ENCODE measurements at regions not wholly inside any gene's neighbourhood (a gene's known extent, or its start where the extent isn't known, plus 50 kb on each side); places are given as distances from the start of the nearest gene placed in this dataset.

DNA sequence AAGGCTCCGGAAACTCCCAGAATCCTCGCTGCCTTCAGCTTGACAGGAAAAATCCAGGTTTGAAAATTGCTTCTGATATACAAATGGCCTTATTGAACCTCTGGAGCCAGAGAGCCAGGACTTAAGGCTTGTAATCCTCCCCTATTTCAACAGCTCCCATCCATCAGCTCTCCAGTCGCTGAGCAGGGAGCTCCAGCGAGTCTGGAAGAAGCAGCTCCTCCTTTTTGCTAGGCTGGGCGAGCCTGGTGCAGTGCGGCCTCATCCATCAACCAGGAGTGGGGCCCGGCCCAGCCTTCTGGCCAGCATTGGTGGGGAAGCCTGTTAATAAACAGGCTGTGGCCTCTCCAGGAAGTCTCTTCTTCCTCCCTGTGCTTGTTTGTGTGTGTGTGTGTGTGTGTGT lies 424.4 kb downstream of the TCERG1L start:
- no peak for TF ChIP-seq POLR2AphosphoS5 (IDR thresholded peaks at IDR 0.05)
- TF ChIP-seq, protein P1, sequence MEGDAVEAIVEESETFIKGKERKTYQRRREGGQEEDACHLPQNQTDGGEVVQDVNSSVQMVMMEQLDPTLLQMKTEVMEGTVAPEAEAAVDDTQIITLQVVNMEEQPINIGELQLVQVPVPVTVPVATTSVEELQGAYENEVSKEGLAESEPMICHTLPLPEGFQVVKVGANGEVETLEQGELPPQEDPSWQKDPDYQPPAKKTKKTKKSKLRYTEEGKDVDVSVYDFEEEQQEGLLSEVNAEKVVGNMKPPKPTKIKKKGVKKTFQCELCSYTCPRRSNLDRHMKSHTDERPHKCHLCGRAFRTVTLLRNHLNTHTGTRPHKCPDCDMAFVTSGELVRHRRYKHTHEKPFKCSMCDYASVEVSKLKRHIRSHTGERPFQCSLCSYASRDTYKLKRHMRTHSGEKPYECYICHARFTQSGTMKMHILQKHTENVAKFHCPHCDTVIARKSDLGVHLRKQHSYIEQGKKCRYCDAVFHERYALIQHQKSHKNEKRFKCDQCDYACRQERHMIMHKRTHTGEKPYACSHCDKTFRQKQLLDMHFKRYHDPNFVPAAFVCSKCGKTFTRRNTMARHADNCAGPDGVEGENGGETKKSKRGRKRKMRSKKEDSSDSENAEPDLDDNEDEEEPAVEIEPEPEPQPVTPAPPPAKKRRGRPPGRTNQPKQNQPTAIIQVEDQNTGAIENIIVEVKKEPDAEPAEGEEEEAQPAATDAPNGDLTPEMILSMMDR (IDR thresholded peaks at IDR 0.05) = no peak
